HEK293T (cell line): ENCODE measurements at regions not wholly inside any gene's neighbourhood (a gene's known extent, or its start where the extent isn't known, plus 50 kb on each side); places are given as distances from the start of the nearest gene placed in this dataset.

Experiments used
- CTCF ChIA-PET: fragments of 350-600 bp; formaldehyde crosslinking; extraction: SDS; loops from one replicate; lab custom pipeline; 2021; ENCODE audit warnings: antibody characterized with exemption, inconsistent platforms; lab: Yijun Ruan, JAX
- POLR2A ChIA-PET: fragments of 350-600 bp; formaldehyde crosslinking; extraction: SDS; loops from one replicate; lab custom pipeline; 2020; ENCODE audit warnings: antibody characterized with exemption, inconsistent platforms; lab: Yijun Ruan, JAX
- DNase-seq: peaks from one replicate; pipeline ENCODE4 v3.0.0; 2012; ENCODE audit warnings: mixed read lengths; ENCODE audit errors: extremely low spot score
- ARNT ChIP-seq: fragments of 450-650 bp; IDR thresholded peaks from 2 replicates; pipeline ENCODE4 v1.6.1; 2017; ENCODE audit warnings: mild to moderate bottlenecking
- BHLHE40 ChIP-seq: fragments of 450-650 bp; IDR thresholded peaks from 2 replicates; pipeline ENCODE4 v1.6.1; 2016; ENCODE audit warnings: mild to moderate bottlenecking, moderate library complexity, borderline replicate concordance
- CTBP1 ChIP-seq: fragments of 450-650 bp; IDR thresholded peaks from 2 replicates; pipeline ENCODE4 v1.6.1; 2016; ENCODE audit warnings: borderline replicate concordance
- ELF4 ChIP-seq: fragments of 450-650 bp; IDR thresholded peaks from 2 replicates; pipeline ENCODE4 v1.6.1; 2017; ENCODE audit warnings: antibody characterized with exemption
- FOXA1 ChIP-seq: fragments of 450-650 bp; IDR thresholded peaks from 2 replicates; pipeline ENCODE4 v1.6.1; 2016; ENCODE audit warnings: mild to moderate bottlenecking
- FOXK2 ChIP-seq: fragments of 450-650 bp; IDR thresholded peaks from 2 replicates; pipeline ENCODE4 v1.6.1; 2016; ENCODE audit warnings: mild to moderate bottlenecking
- FOXM1 ChIP-seq: fragments of 450-650 bp; IDR thresholded peaks from 2 replicates; pipeline ENCODE4 v1.6.1; 2017; ENCODE audit warnings: mild to moderate bottlenecking, borderline replicate concordance
- HDGF ChIP-seq: fragments of 450-650 bp; IDR thresholded peaks from 2 replicates; pipeline ENCODE4 v1.6.1; 2017; ENCODE audit warnings: antibody characterized with exemption, borderline replicate concordance
- L3MBTL2 ChIP-seq: fragments of 450-650 bp; conservative IDR thresholded peaks from 2 replicates; pipeline ENCODE4 v1.6.1; 2016; ENCODE audit warnings: mild to moderate bottlenecking
- LEF1 ChIP-seq: fragments of 450-650 bp; IDR thresholded peaks from 2 replicates; pipeline ENCODE4 v1.6.1; 2017; ENCODE audit warnings: mild to moderate bottlenecking, borderline replicate concordance
- NFRKB ChIP-seq: fragments of 450-650 bp; IDR thresholded peaks from 2 replicates; pipeline ENCODE4 v1.6.1; 2016; ENCODE audit warnings: mild to moderate bottlenecking, moderate library complexity
- PKNOX1 ChIP-seq: fragments of 450-650 bp; IDR thresholded peaks from 2 replicates; pipeline ENCODE4 v1.6.1; 2016
- SP1 ChIP-seq: fragments of 450-650 bp; IDR thresholded peaks from 2 replicates; pipeline ENCODE4 v1.6.1; 2017
- SUZ12 ChIP-seq: fragments of 450-650 bp; IDR thresholded peaks from 2 replicates; pipeline ENCODE4 v1.6.1; 2016; ENCODE audit warnings: mild to moderate bottlenecking
- TARDBP ChIP-seq: fragments of 450-650 bp; IDR thresholded peaks from 2 replicates; pipeline ENCODE4 v1.6.1; 2016
- ZNF384 ChIP-seq: fragments of 450-650 bp; IDR thresholded peaks from 2 replicates; pipeline ENCODE4 v1.6.1; 2016

DNA sequence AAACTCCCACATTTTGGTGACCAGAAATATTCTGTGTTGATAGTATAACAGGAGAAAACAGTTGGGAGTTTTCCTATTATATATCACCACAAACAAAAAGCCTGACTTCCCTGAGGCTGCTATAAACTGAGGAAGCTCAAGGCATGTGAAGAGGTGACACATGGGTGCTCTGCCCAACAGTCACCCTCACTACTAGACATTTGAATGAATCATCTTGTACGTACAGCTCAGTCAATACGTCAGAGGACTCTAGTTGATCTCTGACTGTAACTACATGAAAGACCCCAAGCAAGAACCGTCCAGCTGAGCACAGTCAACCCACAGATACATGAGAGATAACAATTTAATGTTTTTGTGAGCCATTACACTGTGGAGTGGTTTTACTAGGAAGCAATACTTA, 338.3 kb upstream of the ATP11B start:
- ChIA-PET POLR2A (no interaction called here), CTCF (no interaction called here)
- TF ChIP-seq ZNF384 (no peak), CTBP1 (no peak), NFRKB (no peak), FOXM1 (no peak), SP1 (no peak), ARNT (no peak), LEF1 (no peak), FOXA1 (no peak), BHLHE40 (no peak), FOXK2 (no peak), SUZ12 (no peak), ELF4 (no peak)
- DNase-seq: no peak

DNA sequence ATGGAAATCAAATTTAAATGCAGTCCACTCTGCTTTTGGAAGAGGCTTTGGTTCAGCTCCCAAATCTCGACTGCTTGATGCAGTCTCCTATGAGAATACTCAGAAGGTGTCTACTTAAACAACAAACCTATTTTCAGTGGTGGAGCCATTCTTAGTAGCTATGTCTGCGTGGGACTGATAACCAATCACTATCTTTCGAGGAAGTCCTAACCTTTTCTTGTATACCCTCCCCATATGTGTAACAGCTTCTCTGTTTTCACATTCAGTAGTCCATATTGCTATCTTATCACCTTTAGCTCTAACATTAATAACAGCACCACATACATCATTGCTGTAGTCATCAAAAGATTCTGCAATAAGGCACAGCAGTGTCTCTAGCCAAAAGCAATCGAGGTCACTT, 333.0 kb upstream of the ATP11B start:
- POLR2A ChIA-PET: no interaction called here
- DNase-seq: no peak
- CTCF ChIA-PET: no interaction called here
- TF ChIP-seq SP1 (no peak), ARNT (no peak), FOXA1 (no peak), ELF4 (no peak), CTBP1 (no peak), FOXK2 (no peak), LEF1 (no peak), TARDBP (no peak), ZNF384 (no peak), PKNOX1 (no peak), SUZ12 (no peak), FOXM1 (no peak), L3MBTL2 (no peak), HDGF (no peak)

DNA sequence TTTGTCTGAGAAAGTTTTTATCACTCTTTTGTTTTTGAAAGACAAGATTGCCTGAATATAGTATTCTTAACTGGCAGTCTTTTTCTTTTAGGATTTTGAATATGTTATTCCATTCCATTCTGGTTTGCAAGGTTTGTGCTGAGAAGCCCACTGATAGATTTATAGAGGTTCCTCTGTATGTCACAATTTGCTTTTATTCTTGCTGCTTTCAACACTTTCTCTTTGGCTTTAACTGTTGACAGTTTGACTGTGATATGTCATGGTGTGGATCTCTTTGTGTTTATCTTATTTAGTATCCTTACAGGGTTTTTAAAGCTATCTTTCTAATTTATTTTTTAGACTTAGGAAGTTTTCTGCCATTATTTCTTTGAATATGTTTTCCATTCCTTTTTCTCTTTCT, 331.2 kb upstream of the ATP11B start:
- CTCF ChIA-PET: interaction anchor here (0.5 kb wide), 1 partner anchor 722 kb away, joined by 4 read pairs; no protein-coding TSS in a partner anchor
- no peak for DNase-seq
- TF ChIP-seq NFRKB (no peak), BHLHE40 (no peak), HDGF (no peak), ELF4 (no peak), FOXK2 (no peak), SP1 (no peak), CTBP1 (no peak), ARNT (no peak), ZNF384 (no peak), LEF1 (no peak), TARDBP (no peak), SUZ12 (no peak), L3MBTL2 (no peak), FOXA1 (no peak), PKNOX1 (no peak), FOXM1 (no peak)
- POLR2A ChIA-PET: no interaction called here

DNA sequence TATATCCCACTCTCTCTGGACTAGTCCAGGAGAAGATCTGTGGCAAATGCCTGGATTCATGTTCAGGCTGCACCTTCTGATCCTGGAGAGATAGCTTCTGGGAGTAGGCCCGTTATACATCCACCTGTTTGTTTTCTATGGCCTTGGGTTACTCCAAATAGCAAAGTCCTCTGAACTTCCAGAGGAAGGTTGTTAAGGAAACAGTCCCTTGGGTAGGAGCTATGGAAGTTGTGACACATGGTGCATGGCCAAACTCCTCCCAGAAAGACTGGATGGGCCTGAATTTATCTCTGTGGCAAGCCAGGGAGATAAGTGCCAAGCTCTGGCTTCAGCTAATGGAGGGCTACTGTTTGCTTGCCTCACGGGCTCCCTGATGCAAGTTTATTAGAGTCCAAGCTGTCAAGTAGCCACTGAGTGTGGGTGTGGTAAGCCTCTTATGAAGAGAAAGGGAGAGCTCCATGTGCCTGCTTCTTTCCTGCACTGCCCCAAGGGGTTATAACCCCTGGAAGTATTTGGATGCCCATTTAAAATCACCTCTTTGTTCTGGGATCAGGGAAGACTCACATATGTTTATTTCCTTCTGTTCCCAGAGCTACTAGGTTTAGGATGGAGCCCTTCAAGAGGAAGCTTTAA, 328.7 kb upstream of the ATP11B start:
- ChIA-PET CTCF (no interaction called here), POLR2A (interaction anchor here (0.6 kb wide), 1 partner anchor 13 kb away, joined by 3 read pairs; no protein-coding TSS in a partner anchor)
- no peak for TF ChIP-seq SUZ12
- TF ChIP-seq PKNOX1: no peak
- no peak for TF ChIP-seq TARDBP
- TF ChIP-seq ELF4: no peak
- no peak for TF ChIP-seq HDGF
- DNase-seq: no peak

DNA sequence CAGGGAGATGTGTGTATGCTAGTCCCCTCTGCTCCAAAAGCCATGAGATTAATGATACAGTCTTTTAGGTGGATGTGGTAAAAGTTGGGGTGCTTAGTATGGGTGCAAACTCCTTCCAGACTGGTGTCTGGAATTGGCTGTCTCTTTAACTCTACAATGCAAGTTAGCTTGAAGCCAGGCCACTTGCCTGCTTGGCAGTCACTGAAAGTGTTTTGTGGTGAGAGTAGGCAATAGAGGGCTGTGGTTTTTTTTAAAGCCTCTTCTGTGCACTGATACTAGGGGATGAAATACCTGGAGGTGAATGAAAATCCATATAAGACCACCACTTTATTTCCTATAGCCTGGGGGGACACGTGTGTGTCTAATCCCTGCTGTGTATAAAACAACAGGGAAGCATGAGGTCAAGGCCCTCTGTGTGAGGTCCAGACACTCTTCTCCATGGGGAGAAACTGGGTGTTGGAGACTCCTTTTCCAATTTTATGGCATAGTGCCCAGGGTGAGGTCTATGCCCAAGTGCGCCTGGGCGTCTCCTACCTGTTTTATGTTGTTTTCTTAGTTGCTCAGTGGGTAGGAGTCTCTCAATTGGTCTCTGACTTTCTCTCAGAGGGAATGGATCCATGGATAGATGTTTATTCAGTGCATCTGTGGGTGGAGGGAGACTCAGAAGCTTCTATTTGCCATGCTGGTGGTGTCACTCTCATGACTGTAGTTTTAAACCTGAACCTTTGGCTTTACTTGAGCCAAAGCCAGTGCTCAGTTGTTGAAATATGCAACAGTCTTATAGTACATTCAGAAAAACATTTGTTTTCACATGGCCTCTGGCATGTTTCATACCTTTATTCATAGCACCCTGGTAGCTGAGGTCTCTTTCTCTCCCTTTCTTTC, 327.8 kb upstream of the ATP11B start:
- DNase-seq: no peak
- no peak for TF ChIP-seq NFRKB
- no peak for TF ChIP-seq FOXM1
- no peak for TF ChIP-seq FOXA1
- TF ChIP-seq PKNOX1: no peak
- no peak for TF ChIP-seq HDGF
- no peak for TF ChIP-seq L3MBTL2
- TF ChIP-seq ZNF384: no peak
- TF ChIP-seq BHLHE40: no peak
- no peak for TF ChIP-seq ARNT
- TF ChIP-seq CTBP1: no peak
- no peak for TF ChIP-seq SUZ12
- no peak for TF ChIP-seq FOXK2
- CTCF ChIA-PET: no interaction called here
- POLR2A ChIA-PET: interaction anchor here (0.6 kb wide), 1 partner anchor 14 kb away, joined by 3 read pairs; no protein-coding TSS in a partner anchor
